Esophagus (tissue), 2 donors: ENCODE measurements at regions not wholly inside any gene's neighbourhood (a gene's known extent, or its start where the extent isn't known, plus 50 kb on each side); places are given as distances from the start of the nearest gene placed in this dataset.

ENCODE experiments used
- H3K27ac ChIP-seq, 2 donors: one replicate each; pipeline ENCODE4 v1.5.1; 2013; ENCODE audit warnings: low read depth in 2 of 2, mild to moderate bottlenecking in 2 of 2, inconsistent platforms in 1 of 2, low read length in 1 of 2, moderate library complexity in 1 of 2
- H3K27me3 ChIP-seq, 2 donors: one replicate each; pipeline ENCODE4 v1.6.1; 2013; ENCODE audit warnings: low read length in 2 of 2, control low read depth in 1 of 2, mild to moderate bottlenecking in 1 of 2; ENCODE audit not compliant: insufficient read depth in 2 of 2, control insufficient read depth in 1 of 2
- H3K36me3 ChIP-seq, 2 donors: one replicate each; pipeline ENCODE4 v1.6.1; 2013; ENCODE audit warnings: low read length in 1 of 2; ENCODE audit not compliant: control insufficient read depth in 2 of 2, insufficient read depth in 2 of 2
- H3K4me1 ChIP-seq, 2 donors: one replicate each; pipeline ENCODE4 v1.6.1; 2013; ENCODE audit warnings: low read length in 1 of 2; ENCODE audit not compliant: control insufficient read depth in 2 of 2, insufficient read depth in 2 of 2
- H3K4me3 ChIP-seq, 2 donors: one replicate each; pipeline ENCODE4 v1.5.1; 2013; ENCODE audit warnings: low read length in 2 of 2, mild to moderate bottlenecking in 2 of 2, low read depth in 1 of 2, moderate library complexity in 1 of 2
- H3K9me3 ChIP-seq, 2 donors: one replicate each; pipeline ENCODE4 v1.6.1; 2013; ENCODE audit warnings: mild to moderate bottlenecking in 2 of 2, low read depth in 1 of 2, low read length in 1 of 2, moderate library complexity in 1 of 2; ENCODE audit not compliant: control insufficient read depth in 2 of 2, insufficient read depth in 1 of 2
- WGBS, 2 donors: extraction: QIAGEN DNeasy Blood & Tissue Kit; methylation state at CpG; one replicate each; pipeline ENCODE4 v1.1.7; 2013; 5-methylcytosine and 5-hydroxymethylcytosine counted together
- donor health status: healthy with polysubstance abuse.
- donor health status: Bipolar disorder and iron deficiency.

DNA sequence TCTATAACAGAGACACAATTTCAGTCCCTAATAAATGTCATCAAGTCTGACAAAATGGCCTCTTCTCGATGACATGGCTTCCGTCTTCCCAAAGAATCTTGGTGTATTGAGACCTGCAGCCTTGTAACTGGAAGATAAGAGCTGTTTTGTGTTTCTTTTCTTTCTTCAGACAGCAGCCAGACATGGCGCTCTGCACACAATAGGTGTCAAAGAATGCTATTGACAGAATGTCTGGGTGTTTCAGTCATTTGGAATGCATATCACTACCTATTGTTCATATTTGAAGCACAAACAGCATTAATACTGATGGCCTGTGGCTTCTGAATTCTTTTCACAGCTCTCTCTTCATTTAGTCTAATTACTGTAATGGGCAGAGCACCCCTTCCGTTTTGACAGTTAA lies 344.8 kb downstream of the RPRM start:
- 73 to 74% methylated on average over 4 of the region's 4 CpGs for WGBS, 2 donors
- no peaks in the 10 kb centered on the region for H3K27me3 ChIP-seq
- H3K4me3 ChIP-seq: no peak overlapping the region
- no peaks in the 10 kb centered on the region for H3K36me3 ChIP-seq
- H3K4me1 ChIP-seq: no peaks in the 10 kb centered on the region
- H3K27ac ChIP-seq: no peak overlapping the region
- no peaks in the 10 kb centered on the region for H3K9me3 ChIP-seq

DNA sequence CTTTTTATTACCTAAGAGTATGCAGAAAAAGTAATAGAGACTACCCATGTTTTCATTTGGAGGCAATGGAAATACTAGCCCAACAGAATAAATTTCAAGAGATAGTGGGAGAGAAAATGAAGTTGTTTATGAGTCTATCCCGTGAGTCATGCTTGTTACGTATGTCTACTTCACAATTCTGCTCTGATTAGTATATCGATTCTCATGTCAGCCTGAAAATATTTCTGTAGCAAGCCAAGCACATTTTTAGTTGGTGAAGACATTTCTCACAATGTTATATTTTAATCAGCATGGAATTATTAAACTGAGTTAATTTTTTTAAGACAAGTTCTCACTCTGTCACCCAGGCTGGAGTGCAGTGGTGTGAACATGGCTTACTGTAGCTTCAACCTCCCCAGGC lies 346.1 kb downstream of the RPRM start:
- Histone ChIP-seq H3K36me3 (no peaks in the 10 kb centered on the region), H3K27ac (no peak overlapping the region), H3K4me1 (no peaks in the 10 kb centered on the region), H3K9me3 (no peaks in the 10 kb centered on the region), H3K4me3 (no peak overlapping the region), H3K27me3 (no peaks in the 10 kb centered on the region)
- WGBS, 2 donors: 76 to 81% methylated on average over 3 of the region's 3 CpGs

DNA sequence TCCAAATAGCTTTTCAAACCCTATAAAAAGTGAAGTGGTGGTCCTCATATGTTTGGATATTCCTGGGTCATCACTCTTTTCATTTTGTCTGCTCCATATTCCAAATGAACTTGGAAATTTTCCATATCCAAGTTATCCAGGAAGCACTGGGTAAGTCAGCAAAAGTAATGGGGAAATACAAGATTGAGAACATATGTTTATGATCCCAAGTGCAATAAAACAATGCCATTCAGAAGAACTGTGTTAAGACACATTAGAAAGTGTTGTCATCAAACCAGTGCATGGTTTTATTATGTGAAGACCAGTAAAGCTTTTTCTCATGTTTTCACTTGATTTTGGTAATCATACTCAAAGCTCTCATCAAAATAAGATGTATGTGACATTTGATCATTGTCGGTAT lies 363.4 kb downstream of the RPRM start:
- H3K9me3 ChIP-seq: no peaks in the 10 kb centered on the region
- H3K4me1 ChIP-seq: no peaks in the 10 kb centered on the region
- no peaks in the 10 kb centered on the region for H3K36me3 ChIP-seq
- H3K27ac ChIP-seq: no peak overlapping the region
- no peak overlapping the region for H3K4me3 ChIP-seq
- 95 to 97% methylated on average over 1 of the region's 1 CpG for WGBS, 2 donors
- H3K27me3 ChIP-seq: no peaks in the 10 kb centered on the region

DNA sequence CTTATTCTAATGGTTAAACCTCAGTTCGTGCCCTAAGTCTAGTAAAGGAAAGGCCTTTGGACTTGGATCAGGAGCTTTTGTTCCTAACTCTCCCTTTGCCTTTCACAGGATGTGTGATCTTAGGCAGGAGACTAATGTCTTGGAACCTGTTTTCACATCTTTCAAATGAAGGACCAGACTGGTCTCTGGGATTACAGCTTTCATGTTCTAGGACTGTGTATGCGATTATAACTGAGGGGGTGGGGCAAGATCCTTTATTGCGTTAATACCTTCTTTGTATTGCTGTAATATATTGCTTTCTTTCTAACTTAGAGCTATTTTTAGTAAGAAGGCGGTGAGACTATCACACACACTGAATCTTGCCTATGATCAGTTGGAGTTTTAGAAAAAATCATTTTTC lies 368.1 kb downstream of the RPRM start:
- Histone ChIP-seq H3K4me3 (no peak overlapping the region), H3K27ac (no peak overlapping the region), H3K9me3 (no peaks in the 10 kb centered on the region), H3K36me3 (no peaks in the 10 kb centered on the region), H3K4me1 (no peaks in the 10 kb centered on the region), H3K27me3 (no peaks in the 10 kb centered on the region)
- 54 to 60% methylated on average over 4 of the region's 4 CpGs for WGBS, 2 donors

DNA sequence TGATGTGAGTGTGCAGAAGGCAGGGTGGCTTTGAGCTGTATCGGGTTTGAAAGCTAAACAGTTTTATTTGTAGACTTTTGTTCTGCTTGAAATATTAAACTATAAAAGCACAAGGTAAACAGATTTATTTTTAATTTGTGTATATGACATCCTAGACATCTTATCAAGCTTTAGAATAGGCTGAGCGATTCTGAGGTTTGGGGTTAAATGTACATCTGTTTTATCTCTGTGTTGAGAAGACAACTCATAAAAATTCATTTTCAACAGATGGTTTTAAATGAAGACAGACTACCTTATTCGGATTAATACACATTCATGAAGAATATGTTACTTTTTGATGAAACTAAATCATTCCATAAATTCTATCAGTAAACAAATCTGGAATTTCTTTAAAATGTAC lies 368.8 kb downstream of the RPRM start:
- WGBS, 2 donors: 72 to 82% methylated on average over 3 of the region's 3 CpGs
- no peak overlapping the region for H3K4me3 ChIP-seq
- no peaks in the 10 kb centered on the region for H3K4me1 ChIP-seq
- H3K27me3 ChIP-seq: no peaks in the 10 kb centered on the region
- H3K27ac ChIP-seq: no peak overlapping the region
- no peaks in the 10 kb centered on the region for H3K36me3 ChIP-seq
- no peaks in the 10 kb centered on the region for H3K9me3 ChIP-seq

DNA sequence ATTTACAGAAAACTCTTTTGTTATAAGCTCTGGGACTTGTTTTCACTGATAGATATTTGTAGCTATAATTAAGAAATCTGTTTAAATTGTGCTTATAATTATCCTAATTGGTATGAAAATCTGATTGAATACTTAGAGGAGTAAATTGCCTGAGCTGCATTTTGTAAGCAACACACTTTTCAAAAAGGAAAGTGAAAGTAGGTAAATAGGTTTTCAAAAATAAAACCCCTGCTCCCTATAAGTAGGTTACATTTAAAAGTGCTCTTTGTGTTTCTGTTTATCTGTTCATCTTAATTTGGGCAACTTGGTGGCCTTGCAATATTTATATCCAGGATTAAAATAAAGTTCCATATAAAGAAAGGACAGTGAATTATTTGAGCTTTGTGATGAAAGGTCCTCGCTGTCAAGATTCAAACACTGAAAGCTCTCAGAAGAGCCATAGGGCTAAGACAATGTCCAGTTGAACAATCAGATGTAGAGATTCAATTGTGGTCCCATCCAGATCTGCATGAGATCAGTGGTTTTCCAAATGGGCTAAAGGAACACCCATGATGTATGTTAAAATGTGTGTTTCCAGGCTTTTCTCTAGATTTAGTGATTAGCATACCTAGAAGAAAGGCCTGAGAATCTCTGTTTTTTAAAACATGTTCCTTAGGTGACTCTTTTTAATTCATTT lies 371.6 kb downstream of the RPRM start:
- no peaks in the 10 kb centered on the region for H3K36me3 ChIP-seq
- H3K9me3 ChIP-seq: no peaks in the 10 kb centered on the region
- WGBS, 2 donors: 69 to 73% methylated on average over 1 of the region's 1 CpG
- H3K27me3 ChIP-seq: no peaks in the 10 kb centered on the region
- no peaks in the 10 kb centered on the region for H3K4me1 ChIP-seq
- no peak overlapping the region for H3K4me3 ChIP-seq
- no peak overlapping the region for H3K27ac ChIP-seq

DNA sequence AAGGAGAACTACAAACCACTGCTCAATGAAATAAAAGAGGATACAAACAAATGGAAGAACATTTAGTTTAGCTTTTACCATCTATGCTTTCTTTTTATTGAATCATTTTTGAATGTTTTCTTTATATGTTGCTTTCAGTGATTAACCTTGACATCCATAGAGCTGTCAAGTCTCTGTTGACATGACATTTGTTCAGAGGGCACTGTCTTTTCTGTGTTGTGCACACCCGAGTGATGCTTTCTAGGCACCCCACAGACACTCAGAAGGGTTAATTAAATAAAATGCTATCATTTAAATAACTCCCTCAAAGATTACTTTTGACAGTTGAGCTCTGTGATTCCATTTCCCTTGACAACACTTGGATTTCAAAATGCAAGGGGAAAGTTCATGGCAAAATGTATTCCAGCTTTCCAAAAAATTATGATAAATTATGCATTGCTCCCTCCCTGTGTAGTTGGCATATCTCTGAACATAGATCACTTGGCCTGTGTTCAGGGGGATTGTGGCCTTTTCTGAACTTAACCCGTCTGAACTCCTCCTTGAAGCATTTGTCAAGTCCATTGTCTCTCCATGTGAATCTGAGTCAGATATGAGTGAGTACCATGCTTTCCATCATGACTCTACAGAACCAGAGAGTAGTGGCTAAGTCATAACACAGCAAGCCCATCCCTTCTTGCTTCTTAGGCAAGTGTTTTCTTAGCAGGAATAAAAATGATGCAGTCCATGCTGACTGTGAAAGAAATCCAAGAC lies 372.6 kb downstream of the RPRM start:
- WGBS, 2 donors: 52 to 56% methylated on average over 2 of the region's 2 CpGs

DNA sequence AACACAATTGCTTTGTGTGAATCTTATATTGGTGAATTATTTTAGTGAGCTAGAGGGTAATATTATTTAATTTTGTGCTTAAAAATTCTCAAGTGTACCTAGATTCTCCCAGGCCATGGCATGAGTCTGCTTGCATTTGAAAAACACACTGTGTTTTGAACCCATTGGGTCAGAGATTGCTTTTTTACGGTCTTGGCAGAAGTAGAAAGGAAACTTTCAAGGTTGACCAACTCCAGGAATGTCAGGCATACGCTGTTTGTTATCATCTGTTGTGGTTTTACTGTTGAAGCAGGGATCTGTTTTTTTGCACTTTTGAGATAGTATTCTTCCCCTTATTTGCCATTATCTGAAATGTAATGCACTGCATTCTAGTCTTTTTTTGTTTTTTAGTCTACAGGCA lies 377.4 kb downstream of the RPRM start:
- Histone ChIP-seq H3K9me3 (no peaks in the 10 kb centered on the region), H3K4me1 (no peaks in the 10 kb centered on the region), H3K36me3 (no peaks in the 10 kb centered on the region), H3K27me3 (no peaks in the 10 kb centered on the region), H3K27ac (no peak overlapping the region), H3K4me3 (no peak overlapping the region)
- 25 to 30% methylated on average over 2 of the region's 2 CpGs for WGBS, 2 donors

More for the DNA sequence above, 372.6 kb downstream of the RPRM start:
- Histone ChIP-seq H3K27me3 (no peaks in the 10 kb centered on the region), H3K27ac (no peak overlapping the region), H3K9me3 (no peaks in the 10 kb centered on the region), H3K4me1 (no peaks in the 10 kb centered on the region), H3K4me3 (no peak overlapping the region), H3K36me3 (no peaks in the 10 kb centered on the region)

DNA sequence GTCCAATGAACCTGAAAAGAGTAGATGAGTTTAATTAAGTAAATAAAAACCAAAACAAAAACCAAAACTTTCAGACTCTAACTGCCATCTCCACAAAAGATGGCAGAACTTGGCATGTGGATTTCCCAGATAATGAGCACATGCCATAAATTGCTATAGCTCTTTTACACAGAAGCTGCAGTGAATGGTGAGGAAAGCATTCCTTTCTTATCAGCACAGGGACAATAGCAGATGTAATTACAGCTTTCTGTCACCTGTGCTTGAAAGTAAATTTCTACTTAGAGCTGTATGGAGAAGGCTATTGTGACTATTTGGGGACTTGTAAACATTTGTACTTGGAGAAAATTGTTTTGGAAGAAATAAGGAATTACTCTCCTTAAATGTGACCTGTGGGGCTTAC lies 378.4 kb downstream of the RPRM start:
- Histone ChIP-seq H3K9me3 (no peaks in the 10 kb centered on the region), H3K4me3 (no peak overlapping the region), H3K27me3 (no peaks in the 10 kb centered on the region), H3K4me1 (no peaks in the 10 kb centered on the region), H3K27ac (no peak overlapping the region), H3K36me3 (no peaks in the 10 kb centered on the region)

DNA sequence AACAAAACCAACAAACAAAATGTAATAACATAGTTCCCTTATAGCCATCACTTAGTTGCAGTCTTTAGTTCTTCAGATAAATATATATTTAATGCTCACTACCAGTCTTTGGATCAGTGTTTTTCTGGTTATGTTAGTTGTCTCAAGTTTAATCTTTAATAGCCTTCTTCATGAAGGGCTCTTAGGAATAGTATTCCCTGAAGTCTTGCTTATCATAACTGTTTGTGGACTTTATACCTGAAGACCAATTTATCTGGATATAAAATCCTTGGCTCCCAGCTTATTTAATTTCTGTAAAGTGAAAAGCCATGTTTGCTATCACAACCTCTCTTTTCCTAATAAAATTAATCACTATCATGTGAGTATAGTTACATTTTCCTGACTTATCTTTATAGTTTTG lies 379.7 kb downstream of the ARL6IP6 start:
- Histone ChIP-seq H3K27me3 (no peaks in the 10 kb centered on the region), H3K36me3 (no peaks in the 10 kb centered on the region), H3K27ac (no peak overlapping the region), H3K4me1 (no peaks in the 10 kb centered on the region), H3K4me3 (no peak overlapping the region), H3K9me3 (no peaks in the 10 kb centered on the region)
